A673 (cell line): ENCODE measurements at regions not wholly inside any gene's neighbourhood (a gene's known extent, or its start where the extent isn't known, plus 50 kb on each side); places are given as distances from the start of the nearest gene placed in this dataset.

Source experiments
- BruUV-seq: library from RNA; stranded (reverse); fragments of 400-500 nt; replicated peaks from 2 replicates; lab custom pipeline; 2021; lab: Mats Ljungman, UMichigan
- CTCF ChIA-PET: fragments of 300-600 bp; sonication (Branson Sonifier 250); formaldehyde crosslinking; loops from one replicate; lab custom pipeline; 2022; ENCODE audit warnings: antibody characterized with exemption; lab: Charles Lee
- POLR2A ChIA-PET: fragments of 300-600 bp; sonication (Branson Sonifier 250); formaldehyde crosslinking; loops from one replicate; lab custom pipeline; 2022; ENCODE audit warnings: antibody characterized with exemption; ENCODE audit not compliant: low non-redundant PET; lab: Charles Lee
- DNase-seq: peaks from one replicate; pipeline ENCODE4 v3.0.0-alpha.2; 2015; ENCODE audit warnings: low spot score
- H3K27ac ChIP-seq: fragments of 200-600 bp; sonication (generic); 2 replicates; pipeline ENCODE4 v1.5.1; 2016; ENCODE audit warnings: mixed run types, low read depth, mild to moderate bottlenecking, mixed read lengths, antibody characterized with exemption, low read length; ENCODE audit not compliant: poor library complexity, severe bottlenecking
- H3K27me3 ChIP-seq: fragments of 200-600 bp; sonication (generic); replicated peaks from 2 replicates; pipeline ENCODE4 v1.6.1; 2017; ENCODE audit warnings: mixed run types, low read depth, mild to moderate bottlenecking, mixed read lengths, antibody characterized with exemption, low read length; ENCODE audit not compliant: insufficient read depth, poor library complexity
- H3K36me3 ChIP-seq: fragments of 200-600 bp; sonication (generic); 2 replicates; pipeline ENCODE4 v1.6.1; 2016; ENCODE audit warnings: mixed run types, mild to moderate bottlenecking, mixed read lengths, antibody characterized with exemption, low read length; ENCODE audit not compliant: insufficient read depth, poor library complexity, severe bottlenecking
- H3K4me1 ChIP-seq: fragments of 200-600 bp; sonication (generic); 2 replicates; pipeline ENCODE4 v1.6.1; 2017; ENCODE audit warnings: mixed run types, mild to moderate bottlenecking, mixed read lengths, antibody characterized with exemption, low read length; ENCODE audit not compliant: insufficient read depth, poor library complexity, severe bottlenecking
- H3K4me3 ChIP-seq: fragments of 200-600 bp; sonication (generic); 2 replicates; pipeline ENCODE4 v1.5.1; 2016; ENCODE audit warnings: low read depth, mixed run types, mild to moderate bottlenecking, mixed read lengths, low read length; ENCODE audit not compliant: poor library complexity, severe bottlenecking
- H3K9me3 ChIP-seq: fragments of 200-600 bp; sonication (generic); 2 replicates; pipeline ENCODE4 v1.6.1; 2016; ENCODE audit warnings: mixed run types, low read depth, mild to moderate bottlenecking, mixed read lengths, antibody characterized with exemption, low read length; ENCODE audit not compliant: poor library complexity, severe bottlenecking
- CTCF ChIP-seq: fragments of 300-800, 200-600 bp; sonication (generic); conservative IDR thresholded peaks from 2 replicates; pipeline ENCODE4 v1.5.1; 2017; ENCODE audit warnings: low read depth, mild to moderate bottlenecking, antibody characterized with exemption, low read length, moderate library complexity, mixed read lengths
- EZH2 ChIP-seq: fragments of 200-600 bp; sonication (generic); IDR thresholded peaks from 2 replicates; pipeline ENCODE4 v1.6.1; 2017; ENCODE audit warnings: borderline replicate concordance, low read depth, mild to moderate bottlenecking, mixed read lengths, antibody characterized with exemption, low read length; ENCODE audit not compliant: poor library complexity, severe bottlenecking
- intact Hi-C: fragments of 100-400 bp; cut with micrococcal nuclease; formaldehyde crosslinking; loops from one replicate; pipeline ENCODE4 v1.10.0; 2022; ENCODE audit not compliant: unreplicated experiment

GRCh38 chr2:4883375-4883774 lies 808.8 kb upstream of the SOX11 start:
- ChIA-PET CTCF (no interaction called here), POLR2A (interaction anchor here (0.7 kb wide), 1 partner anchor 43 kb away, joined by 26 read pairs; no protein-coding TSS in a partner anchor)
- TF ChIP-seq CTCF (no peak), EZH2 (no peak)
- Histone ChIP-seq H3K36me3 (no peaks in the 10 kb centered on the region), H3K4me1 (no peaks in the 10 kb centered on the region), H3K9me3 (no peaks in the 10 kb centered on the region), H3K4me3 (no peak overlapping the region), H3K27ac (no peak overlapping the region), H3K27me3 (no peaks in the 10 kb centered on the region)
- no TSS peak for BruUV-seq
- intact Hi-C loops = no loop called here
- DNase-seq = no peak

- ChIA-PET CTCF (interaction anchor here (0.6 kb wide), 1 partner anchor 184 kb away, joined by 7 read pairs; no protein-coding TSS in a partner anchor), POLR2A (no interaction called here)
- DNase-seq = no peak
- intact Hi-C loops = no loop called here
- Histone ChIP-seq H3K36me3 (no peaks in the 10 kb centered on the region), H3K27me3 (no peaks in the 10 kb centered on the region), H3K9me3 (no peaks in the 10 kb centered on the region), H3K27ac (no peak overlapping the region), H3K4me3 (no peak overlapping the region), H3K4me1 (no peaks in the 10 kb centered on the region)
- no peak for TF ChIP-seq EZH2
- no peak for TF ChIP-seq CTCF
- BruUV-seq = no TSS peak
These were observed 808.0 kb upstream of the SOX11 start for GRCh38 chr2:4884117-4884571.

- H3K4me1 ChIP-seq = no peaks in the 10 kb centered on the region
- no TSS peak for BruUV-seq
- POLR2A ChIA-PET = interaction anchor here (0.6 kb wide), 1 partner anchor 978 kb away, joined by 3 read pairs; no protein-coding TSS in a partner anchor
- H3K4me3 ChIP-seq = no peak overlapping the region
- no peak overlapping the region for H3K27ac ChIP-seq
- DNase-seq = no peak
- H3K9me3 ChIP-seq = no peaks in the 10 kb centered on the region
- no peaks in the 10 kb centered on the region for H3K36me3 ChIP-seq
- CTCF ChIA-PET = no interaction called here
- H3K27me3 ChIP-seq = no peaks in the 10 kb centered on the region
- no peak for TF ChIP-seq EZH2
- intact Hi-C loops = no loop called here
These were observed 800.8 kb upstream of the SOX11 start for GRCh38 chr2:4891394-4891793.

GRCh38 chr2:4895371-4895770 lies 796.8 kb upstream of the SOX11 start:
- Histone ChIP-seq H3K9me3 (no peaks in the 10 kb centered on the region), H3K36me3 (no peaks in the 10 kb centered on the region), H3K27me3 (no peaks in the 10 kb centered on the region), H3K27ac (no peak overlapping the region), H3K4me1 (no peaks in the 10 kb centered on the region), H3K4me3 (no peak overlapping the region)
- CTCF ChIA-PET = no interaction called here
- TF ChIP-seq CTCF (no peak), EZH2 (no peak)
- no peak for DNase-seq
- intact Hi-C loops = no loop called here
- no TSS peak for BruUV-seq
- POLR2A ChIA-PET = no interaction called here
